GM23338 (cell line): ENCODE measurements at regions not wholly inside any gene's neighbourhood (a gene's known extent, or its start where the extent isn't known, plus 50 kb on each side); places are given as distances from the start of the nearest gene placed in this dataset.

Source experiments
- ATAC-seq: fragments of 200-7000 bp; cut with Tn5 transposase; 3 replicates; pipeline ENCODE4 v1.9.1; 2020
- DNase-seq: peaks from one replicate; pipeline ENCODE4 v3.0.0-alpha.2; 2015; ENCODE audit warnings: low spot score
- H2AFZ ChIP-seq: fragments of 200-600 bp; sonication (generic); 2 replicates; pipeline ENCODE4 v1.8.0; 2016; ENCODE audit warnings: antibody characterized with exemption, mild to moderate bottlenecking, moderate library complexity
- H3F3A ChIP-seq: fragments of 200-600 bp; sonication (generic); replicated peaks from 2 replicates; pipeline ENCODE4 v1.8.0; 2017; ENCODE audit warnings: antibody characterized with exemption, mixed run types, low read depth
- H3K27ac ChIP-seq: fragments of 200-600 bp; sonication (generic); 2 replicates; pipeline ENCODE4 v1.6.1; 2016; ENCODE audit warnings: low read depth
- H3K27me3 ChIP-seq: fragments of 200-600 bp; sonication (generic); 2 replicates; pipeline ENCODE4 v1.8.0; 2016; ENCODE audit warnings: mild to moderate bottlenecking, mixed run types, moderate library complexity; ENCODE audit not compliant: insufficient read depth
- H3K36me3 ChIP-seq: fragments of 200-600 bp; sonication (generic); 2 replicates; pipeline ENCODE4 v1.8.0; 2016; ENCODE audit warnings: mild to moderate bottlenecking; ENCODE audit not compliant: insufficient read depth
- H3K4me1 ChIP-seq: fragments of 200-600 bp; sonication (generic); 2 replicates; pipeline ENCODE4 v1.8.0; 2016; ENCODE audit warnings: mild to moderate bottlenecking, moderate library complexity; ENCODE audit not compliant: insufficient read depth
- H3K4me2 ChIP-seq: fragments of 200-600 bp; sonication (generic); 2 replicates; pipeline ENCODE4 v1.7.1; 2017; ENCODE audit warnings: mixed run types
- H3K4me3 ChIP-seq: fragments of 200-600 bp; sonication (generic); 2 replicates; pipeline ENCODE4 v1.6.1; 2016; ENCODE audit warnings: mixed run types
- H3K79me2 ChIP-seq: fragments of 200-600 bp; sonication (generic); replicated peaks from 2 replicates; pipeline ENCODE4 v1.8.0; 2017; ENCODE audit warnings: mild to moderate bottlenecking; ENCODE audit not compliant: insufficient read depth
- H3K9me2 ChIP-seq: fragments of 200-600 bp; sonication (generic); 2 replicates; pipeline ENCODE4 v1.8.0; 2017; ENCODE audit not compliant: insufficient read depth
- H4K20me1 ChIP-seq: fragments of 200-600 bp; sonication (generic); replicated peaks from 2 replicates; pipeline ENCODE4 v1.8.0; 2017; ENCODE audit warnings: mild to moderate bottlenecking; ENCODE audit not compliant: insufficient read depth
- H3K27ac Mint-ChIP-seq: 2 replicates; pipeline ENCODE4 v1.8.0; 2020; ENCODE audit warnings: inconsistent platforms, mild to moderate bottlenecking, moderate library complexity, mixed read lengths
- H3K27me3 Mint-ChIP-seq: 3 replicates; pipeline ENCODE4 v1.8.0; 2022; ENCODE audit warnings: low read depth, mild to moderate bottlenecking, moderate library complexity, mixed read lengths, inconsistent platforms; ENCODE audit not compliant: insufficient read depth, poor library complexity
- H3K36me3 Mint-ChIP-seq: 3 replicates; pipeline ENCODE4 v1.8.0; 2021; ENCODE audit warnings: low read depth, mild to moderate bottlenecking, inconsistent platforms, moderate library complexity, mixed read lengths
- H3K4me1 Mint-ChIP-seq: 3 replicates; pipeline ENCODE4 v1.8.0; 2020; ENCODE audit warnings: mild to moderate bottlenecking, inconsistent platforms, mixed read lengths
- H3K4me3 Mint-ChIP-seq: 3 replicates; pipeline ENCODE4 v1.8.0; 2021; ENCODE audit warnings: moderate library complexity, mild to moderate bottlenecking, inconsistent platforms, mixed read lengths
- H3K9me3 Mint-ChIP-seq: 3 replicates; pipeline ENCODE4 v1.8.0; 2020; ENCODE audit warnings: moderate library complexity, mild to moderate bottlenecking, inconsistent platforms, mixed read lengths
- CREB1 ChIP-seq: fragments of 250-450 bp; sonication (Bioruptor Pico); IDR thresholded peaks from 2 replicates; pipeline ENCODE4 v1.5.0; 2020; ENCODE audit warnings: low read depth, mild to moderate bottlenecking, moderate library complexity
- EZH2 ChIP-seq: fragments of 200-600 bp; sonication (generic); IDR thresholded peaks from one replicate; pipeline ENCODE4 v1.8.0; 2017; ENCODE audit warnings: antibody characterized with exemption, mild to moderate bottlenecking, low read depth; ENCODE audit not compliant: unreplicated experiment
- EZH2phosphoT487 ChIP-seq: fragments of 200-600 bp; sonication (generic); IDR thresholded peaks from one replicate; pipeline ENCODE4 v1.8.1; 2018; ENCODE audit warnings: antibody characterized with exemption; ENCODE audit not compliant: unreplicated experiment
- JUNB ChIP-seq: IDR thresholded peaks from one replicate; pipeline ENCODE4 v1.6.1; 2016; ENCODE audit warnings: antibody characterized with exemption; ENCODE audit not compliant: unreplicated experiment
- NANOG ChIP-seq: IDR thresholded peaks from 2 replicates; pipeline ENCODE4 v1.6.1; 2016; ENCODE audit warnings: antibody characterized with exemption, borderline replicate concordance
- POLR2AphosphoS5 ChIP-seq: IDR thresholded peaks from 2 replicates; pipeline ENCODE4 v1.6.1; 2016; ENCODE audit warnings: antibody characterized with exemption, low read depth
- ZNF331 ChIP-seq: fragments of 250-450 bp; sonication (Bioruptor Pico); IDR thresholded peaks from 2 replicates; pipeline ENCODE4 v1.5.0; 2020; ENCODE audit warnings: low read depth, mild to moderate bottlenecking, moderate library complexity
- TF ChIP-seq, protein P1 (sequence below): IDR thresholded peaks from one replicate; pipeline ENCODE4 v1.6.1; 2018; ENCODE audit warnings: antibody characterized with exemption; ENCODE audit not compliant: unreplicated experiment
- TF ChIP-seq, protein P2 (sequence below), 2 experiments: fragments of 200-600 bp in 1 of 2; sonication (generic) in 1 of 2; conservative IDR thresholded peaks; 2 replicates each; pipeline versions ENCODE4 v1.5.1 to v1.6.1; 2016 to 2017; ENCODE audit warnings: antibody characterized with exemption in 2 of 2, low read depth in 2 of 2, mild to moderate bottlenecking in 2 of 2, moderate library complexity in 1 of 2
- TF ChIP-seq, protein P3 (sequence below): IDR thresholded peaks from 2 replicates; pipeline ENCODE4 v1.6.1; 2016; ENCODE audit warnings: antibody characterized with exemption

DNA sequence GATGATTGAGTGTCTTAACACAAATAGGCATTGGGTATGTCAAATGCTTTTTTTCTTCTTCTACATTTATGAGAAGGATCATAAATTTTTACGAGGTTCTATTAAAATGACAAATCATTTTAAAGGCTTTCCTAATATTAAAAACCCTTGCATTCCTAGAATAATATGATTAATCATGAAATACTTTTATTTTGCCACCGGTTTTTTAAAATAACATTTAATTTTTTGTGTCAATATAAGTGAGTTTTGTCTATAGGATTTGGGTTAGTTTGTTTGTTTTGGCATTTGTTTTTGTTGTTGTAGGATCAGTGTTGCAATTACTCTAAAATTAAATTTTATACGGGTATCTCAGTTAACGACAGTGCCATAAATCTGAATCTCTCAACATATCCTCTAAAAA lies 169.7 kb upstream of the STK26 start (continued):
- TF ChIP-seq, protein P1, sequence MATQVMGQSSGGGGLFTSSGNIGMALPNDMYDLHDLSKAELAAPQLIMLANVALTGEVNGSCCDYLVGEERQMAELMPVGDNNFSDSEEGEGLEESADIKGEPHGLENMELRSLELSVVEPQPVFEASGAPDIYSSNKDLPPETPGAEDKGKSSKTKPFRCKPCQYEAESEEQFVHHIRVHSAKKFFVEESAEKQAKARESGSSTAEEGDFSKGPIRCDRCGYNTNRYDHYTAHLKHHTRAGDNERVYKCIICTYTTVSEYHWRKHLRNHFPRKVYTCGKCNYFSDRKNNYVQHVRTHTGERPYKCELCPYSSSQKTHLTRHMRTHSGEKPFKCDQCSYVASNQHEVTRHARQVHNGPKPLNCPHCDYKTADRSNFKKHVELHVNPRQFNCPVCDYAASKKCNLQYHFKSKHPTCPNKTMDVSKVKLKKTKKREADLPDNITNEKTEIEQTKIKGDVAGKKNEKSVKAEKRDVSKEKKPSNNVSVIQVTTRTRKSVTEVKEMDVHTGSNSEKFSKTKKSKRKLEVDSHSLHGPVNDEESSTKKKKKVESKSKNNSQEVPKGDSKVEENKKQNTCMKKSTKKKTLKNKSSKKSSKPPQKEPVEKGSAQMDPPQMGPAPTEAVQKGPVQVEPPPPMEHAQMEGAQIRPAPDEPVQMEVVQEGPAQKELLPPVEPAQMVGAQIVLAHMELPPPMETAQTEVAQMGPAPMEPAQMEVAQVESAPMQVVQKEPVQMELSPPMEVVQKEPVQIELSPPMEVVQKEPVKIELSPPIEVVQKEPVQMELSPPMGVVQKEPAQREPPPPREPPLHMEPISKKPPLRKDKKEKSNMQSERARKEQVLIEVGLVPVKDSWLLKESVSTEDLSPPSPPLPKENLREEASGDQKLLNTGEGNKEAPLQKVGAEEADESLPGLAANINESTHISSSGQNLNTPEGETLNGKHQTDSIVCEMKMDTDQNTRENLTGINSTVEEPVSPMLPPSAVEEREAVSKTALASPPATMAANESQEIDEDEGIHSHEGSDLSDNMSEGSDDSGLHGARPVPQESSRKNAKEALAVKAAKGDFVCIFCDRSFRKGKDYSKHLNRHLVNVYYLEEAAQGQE: no peak
- TF ChIP-seq EZH2phosphoT487: no peak
- TF ChIP-seq CREB1 (CRISPR knock-in tag): no peak

DNA sequence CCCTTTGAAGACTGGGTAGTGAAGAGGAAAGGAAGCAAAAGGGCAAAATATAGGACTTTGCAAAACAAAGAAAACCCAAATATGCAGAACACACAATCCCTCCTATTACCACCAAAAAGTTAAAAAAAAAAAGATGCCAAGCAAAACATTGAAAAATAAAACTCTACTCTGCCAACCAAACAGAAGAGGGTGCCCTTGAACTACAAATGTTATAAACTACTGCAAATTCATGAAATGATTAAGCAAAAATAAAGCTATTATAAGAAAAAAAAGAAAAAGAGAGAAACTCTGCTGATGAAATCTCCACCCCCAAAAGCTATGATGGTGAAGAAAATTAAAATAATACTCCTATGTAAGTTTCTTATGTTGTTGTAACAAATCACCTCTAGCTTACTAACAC lies 168.5 kb upstream of the STK26 start:
- ATAC-seq (no peak), DNase-seq (peak; percentile 21)
- Histone ChIP-seq H3K4me3 (no peak overlapping the region), H3K79me2 (no peaks in the 10 kb centered on the region), H2AFZ (no peak overlapping the region), H3K27ac (no peak overlapping the region), H3K4me1 (no peaks in the 10 kb centered on the region), H3K9me2 (no peaks in the 10 kb centered on the region), H3K4me2 (no peak overlapping the region), H3K36me3 (no peaks in the 10 kb centered on the region), H3K27me3 (no peaks in the 10 kb centered on the region), H3F3A (no peaks in the 10 kb centered on the region), H4K20me1 (no peaks in the 10 kb centered on the region)
- Mint-ChIP-seq H3K27ac (peak overlapping the region; percentile 72; the same call in 1 of the 2 replicates), H3K27me3 (no peaks in the 10 kb centered on the region), H3K4me1 (peaks cover 5% of the 10 kb centered on the region; the same call in 2 of the 3 replicates), H3K4me3 (no peak overlapping the region), H3K9me3 (no peaks in the 10 kb centered on the region), H3K36me3 (no peaks in the 10 kb centered on the region)
- TF ChIP-seq EZH2: no peak
- TF ChIP-seq, protein P2, sequence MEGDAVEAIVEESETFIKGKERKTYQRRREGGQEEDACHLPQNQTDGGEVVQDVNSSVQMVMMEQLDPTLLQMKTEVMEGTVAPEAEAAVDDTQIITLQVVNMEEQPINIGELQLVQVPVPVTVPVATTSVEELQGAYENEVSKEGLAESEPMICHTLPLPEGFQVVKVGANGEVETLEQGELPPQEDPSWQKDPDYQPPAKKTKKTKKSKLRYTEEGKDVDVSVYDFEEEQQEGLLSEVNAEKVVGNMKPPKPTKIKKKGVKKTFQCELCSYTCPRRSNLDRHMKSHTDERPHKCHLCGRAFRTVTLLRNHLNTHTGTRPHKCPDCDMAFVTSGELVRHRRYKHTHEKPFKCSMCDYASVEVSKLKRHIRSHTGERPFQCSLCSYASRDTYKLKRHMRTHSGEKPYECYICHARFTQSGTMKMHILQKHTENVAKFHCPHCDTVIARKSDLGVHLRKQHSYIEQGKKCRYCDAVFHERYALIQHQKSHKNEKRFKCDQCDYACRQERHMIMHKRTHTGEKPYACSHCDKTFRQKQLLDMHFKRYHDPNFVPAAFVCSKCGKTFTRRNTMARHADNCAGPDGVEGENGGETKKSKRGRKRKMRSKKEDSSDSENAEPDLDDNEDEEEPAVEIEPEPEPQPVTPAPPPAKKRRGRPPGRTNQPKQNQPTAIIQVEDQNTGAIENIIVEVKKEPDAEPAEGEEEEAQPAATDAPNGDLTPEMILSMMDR (conservative IDR thresholded peaks at IDR 0.05; ENCODE audit: low read depth in 2 of 2): peak; percentile 41 to 53

DNA sequence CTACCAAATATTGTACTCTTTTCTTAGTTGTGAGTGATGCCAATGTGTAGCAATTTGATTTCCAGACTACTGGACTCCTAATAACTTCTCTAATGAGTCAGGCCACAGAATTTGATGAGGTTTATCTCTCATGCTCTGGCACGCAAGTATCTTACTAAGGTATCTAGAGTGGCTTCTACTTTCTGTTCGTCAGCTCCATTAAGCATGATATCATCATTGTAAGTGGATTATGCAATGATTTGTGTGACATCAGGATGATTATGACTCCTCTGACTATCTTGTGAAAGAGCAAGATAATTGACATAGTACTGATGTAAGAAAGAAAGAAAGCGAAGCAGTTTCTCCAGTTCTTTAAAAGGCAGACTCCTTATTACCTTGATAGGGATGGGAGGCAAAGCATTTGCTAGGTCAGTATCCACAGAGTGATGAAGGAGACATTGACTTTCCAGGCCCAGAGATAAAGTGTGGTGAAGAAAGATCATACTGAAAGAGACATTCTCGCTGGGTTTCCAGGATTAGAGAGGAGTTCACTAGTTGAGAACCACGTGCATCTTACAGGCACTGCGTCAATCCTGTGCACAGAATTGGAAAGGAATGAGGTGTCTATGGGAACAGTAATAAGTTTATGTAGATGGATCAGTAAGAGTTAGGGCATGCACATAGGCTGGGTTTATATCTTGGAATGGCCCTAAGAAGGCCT lies 161.9 kb upstream of the STK26 start:
- Histone ChIP-seq H3F3A (no peaks in the 10 kb centered on the region), H3K4me3 (no peak overlapping the region), H3K4me1 (no peaks in the 10 kb centered on the region), H3K27ac (no peak overlapping the region), H4K20me1 (no peaks in the 10 kb centered on the region), H3K27me3 (no peaks in the 10 kb centered on the region), H2AFZ (no peak overlapping the region), H3K79me2 (no peaks in the 10 kb centered on the region), H3K4me2 (no peak overlapping the region), H3K36me3 (no peaks in the 10 kb centered on the region), H3K9me2 (no peaks in the 10 kb centered on the region)
- DNase-seq (no peak), ATAC-seq (no peak)
- H3K4me1 Mint-ChIP-seq: no peaks in the 10 kb centered on the region
- no peak overlapping the region for H3K27ac Mint-ChIP-seq
- no peaks in the 10 kb centered on the region for H3K27me3 Mint-ChIP-seq
- no peaks in the 10 kb centered on the region; the same call in 2 of the 3 replicates for H3K9me3 Mint-ChIP-seq
- no peaks in the 10 kb centered on the region for H3K36me3 Mint-ChIP-seq
- no peak overlapping the region for H3K4me3 Mint-ChIP-seq
- TF ChIP-seq, protein P2 (conservative IDR thresholded peaks at IDR 0.05; ENCODE audit: low read depth in 2 of 2): no peak
- no peak for TF ChIP-seq EZH2phosphoT487
- no peak for TF ChIP-seq ZNF331 (CRISPR knock-in tag)
- no peak for TF ChIP-seq CREB1 (CRISPR knock-in tag)
- TF ChIP-seq, protein P3, sequence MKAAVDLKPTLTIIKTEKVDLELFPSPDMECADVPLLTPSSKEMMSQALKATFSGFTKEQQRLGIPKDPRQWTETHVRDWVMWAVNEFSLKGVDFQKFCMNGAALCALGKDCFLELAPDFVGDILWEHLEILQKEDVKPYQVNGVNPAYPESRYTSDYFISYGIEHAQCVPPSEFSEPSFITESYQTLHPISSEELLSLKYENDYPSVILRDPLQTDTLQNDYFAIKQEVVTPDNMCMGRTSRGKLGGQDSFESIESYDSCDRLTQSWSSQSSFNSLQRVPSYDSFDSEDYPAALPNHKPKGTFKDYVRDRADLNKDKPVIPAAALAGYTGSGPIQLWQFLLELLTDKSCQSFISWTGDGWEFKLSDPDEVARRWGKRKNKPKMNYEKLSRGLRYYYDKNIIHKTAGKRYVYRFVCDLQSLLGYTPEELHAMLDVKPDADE: no peak
- TF ChIP-seq NANOG: no peak
- TF ChIP-seq POLR2AphosphoS5: no peak
- no peak for TF ChIP-seq JUNB
